Gastrocnemius medialis (tissue), 4 donors: ENCODE measurements at regions not wholly inside any gene's neighbourhood (a gene's known extent, or its start where the extent isn't known, plus 50 kb on each side); places are given as distances from the start of the nearest gene placed in this dataset.

ENCODE experiments used
- CTCF ChIP-seq, 5 experiments: fragments of 450-650 bp in 3 of 5; fragments of 200-600 bp in 2 of 5; sonication (generic) in 2 of 5; IDR thresholded peaks in 4 of 5; conservative IDR thresholded peaks in 1 of 5; 1 replicate in 4 of 5; 2 replicates in 1 of 5; pipeline ENCODE4 v1.5.1; 2016 to 2019; ENCODE audit warnings: antibody characterized with exemption in 5 of 5, mild to moderate bottlenecking in 3 of 5, moderate library complexity in 3 of 5
- POLR2A ChIP-seq, 2 donors: fragments of 450-650 bp; IDR thresholded peaks; one replicate each; pipeline ENCODE4 v1.6.1; 2017; ENCODE audit warnings: antibody characterized with exemption in 2 of 2, mild to moderate bottlenecking in 2 of 2, moderate library complexity in 2 of 2

GRCh38 chr1:14270821-14271220, 327.7 kb upstream of the KAZN start:
- no peak for TF ChIP-seq CTCF (IDR thresholded peaks at IDR 0.05 in 4 of 5, conservative IDR thresholded peaks at IDR 0.05 in 1 of 5)
- TF ChIP-seq POLR2A (IDR thresholded peaks at IDR 0.05): no peak
